B cell (primary cell): ENCODE measurements at regions not wholly inside any gene's neighbourhood (a gene's known extent, or its start where the extent isn't known, plus 50 kb on each side); places are given as distances from the start of the nearest gene placed in this dataset.

ENCODE experiments used
- CTCF ChIP-seq: fragments of 200-600 bp; IDR thresholded peaks from one replicate; pipeline ENCODE4 v1.8.0; 2022; ENCODE audit warnings: antibody characterized with exemption, mild to moderate bottlenecking
- EZH2 ChIP-seq: IDR thresholded peaks from 2 replicates; pipeline ENCODE4 v1.6.1; 2012; ENCODE audit warnings: borderline replicate concordance, low read depth, mild to moderate bottlenecking, moderate library complexity, low read length; ENCODE audit not compliant: insufficient read depth, poor library complexity, severe bottlenecking

- TF ChIP-seq CTCF = no peak
- no peak for TF ChIP-seq EZH2
Measured at GRCh38 chr22:23499845-23500500, 80.1 kb downstream of the IGLL1 start.
